NCI-H1048 (cell line): ENCODE measurements at regions not wholly inside any gene's neighbourhood (a gene's known extent, or its start where the extent isn't known, plus 50 kb on each side); places are given as distances from the start of the nearest gene placed in this dataset.

Experiments used
- DNase-seq: peaks from one replicate; lab custom pipeline; 2025; lab: John Stamatoyannopoulos, UW

DNA sequence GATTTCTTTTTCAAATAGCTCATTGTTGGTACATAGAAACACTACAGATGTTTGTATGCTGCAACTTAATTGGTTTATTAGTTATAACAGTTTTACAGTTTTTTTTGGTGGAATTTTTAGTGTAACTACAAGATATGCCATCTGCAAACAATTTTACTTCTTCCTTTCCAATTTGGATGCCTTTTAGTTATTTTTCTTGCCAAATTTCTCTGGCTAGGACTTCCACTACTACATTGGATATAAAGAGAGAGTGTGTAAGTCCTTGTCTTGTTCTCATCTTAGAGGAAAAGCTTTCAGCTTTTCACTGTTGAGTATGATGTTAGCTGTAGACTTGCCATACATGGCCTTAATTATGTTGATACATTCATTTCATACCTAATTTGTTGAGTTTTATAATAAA lies 143.6 kb upstream of the EOMES start:
- no peak for DNase-seq

DNA sequence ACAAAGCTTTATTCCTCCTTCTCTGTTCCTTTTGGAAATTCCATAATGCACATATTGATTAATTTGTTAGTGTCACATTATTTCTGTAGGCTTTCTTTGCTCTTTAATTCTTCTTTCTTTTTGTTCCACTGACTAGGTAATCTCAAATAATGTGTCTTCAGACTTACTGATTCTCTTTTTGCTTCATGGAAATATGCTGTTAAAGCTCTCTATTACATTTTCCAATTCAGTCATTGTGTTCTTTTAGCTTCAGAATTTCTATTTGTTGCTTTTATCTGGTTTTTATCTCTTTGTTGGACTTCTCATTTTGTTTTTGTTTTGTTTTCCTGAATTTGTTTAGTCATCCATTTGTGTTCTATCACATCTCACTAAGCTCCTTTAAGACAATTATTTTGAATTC lies 147.0 kb upstream of the EOMES start:
- DNase-seq = no peak

DNA sequence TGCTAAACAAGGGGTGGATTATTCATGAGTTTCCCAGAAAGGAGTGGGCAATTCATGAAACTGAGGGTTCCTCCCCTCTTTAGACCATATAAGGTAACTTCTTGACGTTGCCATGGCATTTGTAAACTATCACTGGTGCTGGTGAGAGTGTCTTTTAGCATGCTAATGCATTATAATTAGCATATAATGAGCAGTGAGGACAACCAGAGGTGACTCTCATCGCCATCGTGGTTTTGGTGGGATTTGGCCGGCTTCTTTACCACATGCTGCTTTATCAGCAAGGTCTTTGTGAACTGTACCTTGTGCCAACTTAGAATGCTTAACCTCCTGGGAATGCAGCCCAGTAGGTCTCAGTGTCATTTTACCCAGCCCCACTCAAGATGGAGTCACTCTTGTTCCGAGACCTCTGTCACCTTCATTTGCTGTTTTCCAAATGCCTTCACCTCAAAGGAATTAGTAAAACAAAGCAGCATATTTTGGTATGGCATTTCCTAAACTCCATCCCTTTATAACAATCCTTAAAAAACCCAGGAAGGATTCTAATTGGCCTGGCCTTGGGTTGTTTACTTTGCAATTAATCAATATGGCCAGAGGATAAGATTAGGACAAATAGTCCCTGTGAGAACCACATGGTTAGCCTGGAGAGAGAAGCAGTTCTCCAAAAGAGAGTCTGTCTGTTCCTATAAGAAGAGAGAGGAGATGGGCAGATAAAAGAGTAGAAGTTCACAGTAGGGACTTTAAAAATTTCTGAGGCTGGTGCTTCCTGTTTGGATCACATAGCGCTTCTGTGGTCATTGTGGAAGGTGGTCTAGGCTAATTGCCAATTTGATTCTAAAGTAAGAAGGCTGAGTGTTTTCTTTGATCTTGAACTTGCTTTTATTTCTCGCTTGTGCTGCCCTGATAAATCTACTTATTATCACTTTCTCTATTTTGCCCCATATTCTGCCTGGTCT lies 155.2 kb upstream of the EOMES start:
- DNase-seq = no peak

- no peak for DNase-seq
Observed at GRCh38 chr3:27878014-27878383, 155.9 kb upstream of the EOMES start.

GRCh38 chr3:27880969-27881892 lies 159.1 kb upstream of the EOMES start:
- no peak for DNase-seq

- DNase-seq = no peak
Observed at GRCh38 chr3:27883266-27883665, 161.1 kb upstream of the EOMES start.

DNA sequence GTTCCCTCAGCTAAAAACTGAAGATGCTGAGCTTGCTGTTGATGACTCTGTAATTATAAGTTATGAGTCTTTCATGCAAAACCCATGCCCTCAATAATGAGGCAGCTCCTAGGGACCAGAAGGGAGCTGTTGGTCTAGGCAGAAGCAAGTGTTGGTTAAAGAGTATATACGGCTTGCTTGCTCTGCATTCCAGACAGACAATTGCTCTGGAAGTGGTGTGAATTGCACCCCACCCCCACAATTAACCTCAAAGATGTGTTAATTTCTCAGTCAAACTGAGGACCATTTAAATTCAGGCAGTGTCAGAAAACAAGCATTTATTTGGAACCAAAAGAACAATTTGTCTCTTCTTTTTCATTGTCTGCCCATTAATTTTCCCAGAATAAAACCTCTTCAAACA lies 163.5 kb upstream of the EOMES start:
- no peak for DNase-seq

DNA sequence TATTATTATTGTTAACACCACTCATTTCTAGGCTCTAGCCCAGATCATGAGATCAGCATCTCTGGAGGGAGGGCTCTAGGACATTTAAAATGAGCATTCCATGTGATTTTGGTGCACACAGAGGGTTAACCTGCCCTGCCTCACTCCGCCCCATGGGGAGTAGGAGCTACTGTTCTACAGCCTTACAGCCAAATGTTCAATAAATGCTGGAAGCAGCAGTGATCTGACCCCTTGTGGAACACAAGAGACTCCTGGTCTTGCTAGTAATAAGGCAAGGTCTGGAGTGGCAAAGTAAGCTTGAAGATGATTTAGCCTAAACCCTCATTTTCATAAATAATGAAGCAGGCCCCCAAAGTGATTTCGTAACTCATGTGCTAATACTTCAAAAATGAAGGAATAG lies 166.4 kb upstream of the EOMES start:
- DNase-seq = no peak

GRCh38 chr3:27889745-27890144 lies 167.6 kb upstream of the EOMES start:
- no peak for DNase-seq

- DNase-seq = no peak
Observed at GRCh38 chr3:27900316-27900715, 178.2 kb upstream of the EOMES start.

GRCh38 chr3:27903446-27903845 lies 181.3 kb upstream of the EOMES start:
- DNase-seq = no peak

DNA sequence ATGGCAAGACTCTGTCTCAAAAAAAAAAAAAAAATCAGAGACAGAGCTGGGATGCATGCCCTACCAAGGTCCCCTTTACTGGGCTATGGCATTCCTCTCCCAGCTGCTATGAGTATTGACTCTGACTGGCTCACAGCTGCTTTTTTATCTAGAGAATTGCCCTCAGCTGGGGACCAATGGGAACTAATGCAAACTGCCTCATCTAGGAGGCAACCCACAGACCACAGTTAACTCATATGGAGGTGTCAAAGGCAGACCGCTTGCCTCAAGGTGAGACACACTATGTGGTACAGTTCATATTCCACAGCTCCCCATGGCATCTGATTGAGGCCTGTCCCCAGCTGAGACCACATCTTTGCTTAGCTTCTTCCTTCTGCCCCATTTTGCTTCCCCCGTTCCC lies 183.5 kb upstream of the EOMES start:
- no peak for DNase-seq

DNA sequence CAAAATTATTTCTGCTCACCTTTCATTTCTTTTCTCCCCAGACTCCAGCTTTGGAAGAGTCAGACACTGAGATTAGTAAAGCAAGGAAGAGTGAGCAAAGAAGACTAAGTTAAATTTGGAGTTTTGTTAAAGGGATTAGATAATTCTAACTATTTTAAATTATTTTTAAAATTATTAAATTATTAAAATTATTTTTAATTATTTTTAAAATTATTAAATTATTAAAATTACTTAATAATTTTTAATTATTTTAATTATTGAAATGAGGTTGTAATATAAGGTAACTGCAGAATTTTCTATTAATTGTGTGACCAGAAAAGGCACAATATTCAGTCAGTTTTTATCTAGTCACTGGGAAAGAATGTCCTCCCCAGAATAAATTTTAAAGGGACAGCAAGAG lies 185.0 kb upstream of the EOMES start:
- no peak for DNase-seq

GRCh38 chr3:27907929-27908328 lies 185.8 kb upstream of the EOMES start:
- no peak for DNase-seq

DNA sequence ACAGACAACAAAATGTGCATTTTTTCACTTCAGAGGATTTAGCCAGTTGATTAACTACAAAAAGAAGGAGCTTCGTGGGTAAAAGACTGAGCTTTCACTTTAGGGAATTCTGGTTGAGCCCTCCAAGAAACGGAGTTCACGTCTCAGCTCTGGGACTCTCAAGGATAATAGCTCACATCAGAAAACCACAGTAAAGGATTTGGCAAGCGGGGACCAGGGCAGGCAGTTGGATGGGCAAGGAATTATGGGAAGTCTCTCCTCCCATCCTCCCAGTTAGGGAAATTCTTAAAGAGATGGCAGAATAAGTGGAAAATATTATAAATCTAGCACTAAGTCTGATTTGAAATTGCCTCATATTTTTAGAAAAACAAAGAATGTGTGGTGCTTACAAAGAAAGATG lies 188.3 kb upstream of the EOMES start:
- no peak for DNase-seq

DNA sequence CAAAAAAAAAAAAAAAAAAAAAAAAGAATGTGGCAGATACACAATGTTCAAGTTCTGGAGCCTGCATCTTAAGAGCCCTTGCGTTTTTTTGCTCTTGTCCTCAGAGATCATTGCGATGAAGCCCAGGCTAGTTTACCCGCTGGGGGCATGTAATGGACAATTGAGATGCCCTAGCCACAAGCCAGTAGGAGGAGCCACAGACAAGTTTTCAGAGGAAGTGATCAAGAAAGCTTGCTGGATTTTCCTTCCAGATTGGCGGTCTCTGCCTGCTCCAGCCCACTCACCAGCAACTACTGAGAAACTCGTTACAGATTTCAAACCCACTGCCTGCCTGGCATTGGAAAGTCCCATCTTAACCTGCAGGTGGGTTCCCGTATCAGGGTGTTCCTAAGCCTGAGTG lies 192.1 kb upstream of the EOMES start:
- no peak for DNase-seq

GRCh38 chr3:27923349-27924068 lies 201.4 kb upstream of the EOMES start:
- DNase-seq = no peak

DNA sequence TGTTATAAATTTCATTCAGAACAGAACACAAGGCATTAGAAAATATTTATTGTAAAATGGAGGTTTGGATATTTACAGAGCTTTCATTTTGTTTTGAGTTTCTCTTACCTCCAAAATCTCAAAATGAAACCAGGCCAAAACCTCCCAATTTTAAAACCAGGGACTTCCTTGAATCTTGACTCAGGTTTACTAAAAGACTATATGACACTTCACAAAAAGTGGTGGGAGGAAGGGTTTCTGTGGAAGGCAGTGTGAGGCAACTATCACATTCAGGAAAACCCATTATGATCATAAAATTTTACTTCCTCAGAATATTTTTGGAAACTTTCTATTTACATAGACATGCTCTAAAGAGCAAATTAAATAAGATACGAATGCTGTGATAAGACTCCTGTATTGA lies 205.8 kb upstream of the EOMES start:
- DNase-seq = no peak

DNA sequence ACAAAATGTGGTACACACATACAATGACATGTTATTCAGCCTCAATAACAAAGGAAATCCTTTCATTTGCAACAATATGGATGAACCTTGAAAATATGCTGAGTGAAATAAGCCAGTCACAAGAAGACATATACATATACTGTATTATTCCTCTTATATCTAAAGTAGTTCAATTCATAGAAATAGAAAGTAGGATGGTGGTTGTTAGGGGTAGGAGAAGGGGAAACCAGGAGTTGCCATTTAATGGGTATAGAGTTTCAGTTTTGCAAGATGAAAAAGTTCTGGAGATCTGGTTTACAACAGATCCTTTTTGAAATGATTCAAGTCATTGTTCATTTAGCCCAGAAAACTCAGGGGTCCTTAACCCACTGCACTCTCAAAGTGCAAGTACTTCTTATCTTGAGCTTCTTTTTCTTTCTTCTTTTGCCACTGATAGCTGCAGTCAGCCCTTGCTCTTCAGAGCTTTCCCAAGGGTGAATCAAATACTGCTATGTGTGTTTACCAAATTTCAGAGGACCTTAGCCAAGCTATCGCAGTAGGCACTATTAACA lies 208.0 kb upstream of the EOMES start:
- no peak for DNase-seq

GRCh38 chr3:27935492-27935891 lies 213.4 kb upstream of the EOMES start:
- DNase-seq = no peak

DNA sequence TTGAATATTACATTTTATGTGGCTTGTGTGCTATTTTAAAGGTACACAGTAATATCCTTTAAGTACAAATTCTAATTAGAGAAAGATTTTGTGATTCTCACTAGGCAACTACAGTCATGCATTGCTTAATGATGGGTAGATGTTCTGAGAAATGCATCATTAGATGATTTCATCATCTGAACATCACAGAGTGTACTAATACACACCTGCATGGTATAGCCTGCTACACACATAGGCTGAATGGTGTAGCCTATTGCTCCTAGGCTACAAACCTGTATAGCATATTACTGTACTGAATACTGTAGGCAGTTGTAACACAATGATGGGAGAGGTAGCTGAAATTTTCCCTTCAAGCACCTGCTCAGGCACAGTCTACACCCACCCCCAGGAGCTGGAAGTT lies 217.4 kb upstream of the EOMES start:
- no peak for DNase-seq

- DNase-seq = no peak
Observed at GRCh38 chr3:27939940-27940339, 217.8 kb upstream of the EOMES start.
